Hepatocyte (in vitro differentiated cells): ENCODE measurements at regions not wholly inside any gene's neighbourhood (a gene's known extent, or its start where the extent isn't known, plus 50 kb on each side); places are given as distances from the start of the nearest gene placed in this dataset.

Experiments
- CTCF ChIP-seq: fragments of 200-600 bp; sonication (generic); IDR thresholded peaks from 2 replicates; pipeline ENCODE4 v1.5.1; 2016; ENCODE audit warnings: antibody characterized with exemption, mild to moderate bottlenecking; ENCODE audit not compliant: poor library complexity
- EZH2 ChIP-seq: fragments of 200-600 bp; sonication (generic); IDR thresholded peaks from 2 replicates; pipeline ENCODE4 v1.6.1; 2016; ENCODE audit warnings: antibody characterized with exemption, mild to moderate bottlenecking, borderline replicate concordance

DNA sequence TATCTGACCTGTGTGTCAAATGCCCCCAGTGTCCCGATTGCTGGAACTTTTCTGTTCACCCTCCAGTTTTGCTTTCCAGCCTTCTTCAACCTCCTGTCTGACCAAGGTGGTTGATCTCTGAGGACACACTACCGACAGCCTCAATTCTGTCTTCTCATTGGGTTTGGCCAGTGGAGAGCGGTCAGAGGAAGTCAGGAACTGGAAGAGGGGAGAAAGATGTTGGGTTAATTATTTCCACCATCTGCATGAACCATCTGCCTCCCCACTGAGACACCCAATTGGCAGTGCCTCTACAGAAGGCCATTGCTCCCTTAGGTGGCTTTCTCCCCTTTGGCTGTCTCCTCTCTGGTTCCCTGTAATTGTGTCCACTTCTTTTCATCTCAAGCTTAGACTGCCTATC, 154.3 kb upstream of the RAI14 start:
- TF ChIP-seq EZH2, result no peak
- no peak for TF ChIP-seq CTCF
